Neural progenitor cell (in vitro differentiated cells): ENCODE measurements at regions not wholly inside any gene's neighbourhood (a gene's known extent, or its start where the extent isn't known, plus 50 kb on each side); places are given as distances from the start of the nearest gene placed in this dataset.

ENCODE experiments used
- DNase-seq: peaks from one replicate; pipeline ENCODE4 v3.0.0-alpha.2; 2016; ENCODE audit warnings: low spot score
- H2AFZ ChIP-seq: fragments of 200-600 bp; sonication (generic); replicated peaks from 2 replicates; pipeline ENCODE4 v1.6.1; 2016; ENCODE audit warnings: antibody characterized with exemption
- H3F3A ChIP-seq: fragments of 200-600 bp; sonication (generic); 2 replicates; pipeline ENCODE4 v1.6.1; 2016; ENCODE audit warnings: antibody characterized with exemption, low read depth
- H3K27ac ChIP-seq: fragments of 200-600 bp; sonication (generic); 2 replicates; pipeline ENCODE4 v1.5.1; 2016; ENCODE audit warnings: mild to moderate bottlenecking
- H3K27me3 ChIP-seq: fragments of 200-600 bp; sonication (generic); 2 replicates; pipeline ENCODE4 v1.6.1; 2016; ENCODE audit warnings: mild to moderate bottlenecking, moderate library complexity
- H3K36me3 ChIP-seq: fragments of 200-600 bp; sonication (generic); 2 replicates; pipeline ENCODE4 v1.5.1; 2016
- H3K4me1 ChIP-seq: fragments of 200-600 bp; sonication (generic); 2 replicates; pipeline ENCODE4 v1.6.1; 2016; ENCODE audit warnings: mixed run types
- H3K4me2 ChIP-seq: fragments of 200-600 bp; sonication (generic); 2 replicates; pipeline ENCODE4 v1.6.1; 2016
- H3K4me3 ChIP-seq: fragments of 200-600 bp; sonication (generic); 2 replicates; pipeline ENCODE4 v1.5.1; 2016
- H3K79me2 ChIP-seq: fragments of 200-600 bp; sonication (generic); 2 replicates; pipeline ENCODE4 v1.6.1; 2016; ENCODE audit warnings: low read depth
- H3K9ac ChIP-seq: fragments of 200-600 bp; sonication (generic); 2 replicates; pipeline ENCODE4 v1.6.1; 2016
- H3K9me3 ChIP-seq: fragments of 200-600 bp; sonication (generic); 2 replicates; pipeline ENCODE4 v1.5.1; 2016; ENCODE audit warnings: low read depth
- H4K20me1 ChIP-seq: fragments of 200-600 bp; sonication (generic); 2 replicates; pipeline ENCODE4 v1.6.1; 2016; ENCODE audit warnings: low read depth
- H3K27ac Mint-ChIP-seq: 3 replicates; pipeline ENCODE4 v1.8.0; 2021; ENCODE audit warnings: mixed read lengths
- H3K27me3 Mint-ChIP-seq: 2 replicates; pipeline ENCODE4 v1.8.0; 2022; ENCODE audit warnings: low read depth, mild to moderate bottlenecking, inconsistent platforms, moderate library complexity, mixed read lengths; ENCODE audit not compliant: insufficient read depth
- H3K36me3 Mint-ChIP-seq: 3 replicates; pipeline ENCODE4 v1.8.0; 2021; ENCODE audit warnings: mixed read lengths
- H3K4me1 Mint-ChIP-seq: 3 replicates; pipeline ENCODE4 v1.8.0; 2021; ENCODE audit warnings: mixed read lengths
- H3K4me3 Mint-ChIP-seq: 3 replicates; pipeline ENCODE4 v1.8.0; 2021; ENCODE audit warnings: mild to moderate bottlenecking, moderate library complexity, mixed read lengths
- H3K9me3 Mint-ChIP-seq: 3 replicates; pipeline ENCODE4 v1.8.0; 2020; ENCODE audit warnings: mixed read lengths
- EZH2 ChIP-seq: fragments of 200-600 bp; sonication (generic); IDR thresholded peaks from 2 replicates; pipeline ENCODE4 v1.6.1; 2017; ENCODE audit warnings: antibody characterized with exemption, mild to moderate bottlenecking, moderate library complexity
- EZH2phosphoT487 ChIP-seq: fragments of 200-600 bp; sonication (generic); IDR thresholded peaks from 2 replicates; pipeline ENCODE4 v1.6.1; 2017; ENCODE audit warnings: antibody characterized with exemption
- TF ChIP-seq, protein P1 (sequence below): fragments of 200-600 bp; sonication (generic); IDR thresholded peaks from 2 replicates; pipeline ENCODE4 v1.5.1; 2017; ENCODE audit warnings: antibody characterized with exemption, mild to moderate bottlenecking

DNA sequence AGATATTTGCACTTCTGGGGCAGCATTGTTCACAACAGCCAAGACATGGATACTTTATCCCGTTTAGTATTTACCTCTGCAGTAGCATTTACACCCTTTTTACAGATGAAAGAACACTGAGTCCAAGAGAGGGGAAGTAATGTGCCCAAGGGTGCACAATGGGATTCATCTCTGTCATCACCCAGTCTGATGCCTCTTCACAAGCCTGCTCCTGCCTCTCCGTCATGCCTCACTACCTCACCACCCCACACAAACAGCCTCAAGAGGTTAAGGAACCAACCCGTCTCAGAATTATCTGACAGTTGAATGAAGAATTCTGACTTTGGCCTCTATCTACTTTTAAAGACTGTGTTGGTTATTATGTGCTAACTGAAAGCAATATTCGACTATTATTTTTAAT lies 368.4 kb downstream of the ATP23 start:
- H3K36me3 ChIP-seq = no peaks in the 10 kb centered on the region
- Mint-ChIP-seq H3K4me1 (peaks cover 2% of the 10 kb centered on the region), H3K4me3 (no peak overlapping the region), H3K27me3 (peaks cover 4% of the 10 kb centered on the region), H3K9me3 (peaks cover 11% of the 10 kb centered on the region), H3K36me3 (peaks cover 3% of the 10 kb centered on the region), H3K27ac (no peak overlapping the region)
- no peaks in the 10 kb centered on the region for H3F3A ChIP-seq
- no peak overlapping the region for H3K27ac ChIP-seq
- H3K4me1 ChIP-seq = no peaks in the 10 kb centered on the region
- no peak overlapping the region for H3K4me3 ChIP-seq
- no peak overlapping the region for H3K4me2 ChIP-seq
- no peaks in the 10 kb centered on the region for H3K79me2 ChIP-seq
- no peak for DNase-seq
- TF ChIP-seq, protein P1, sequence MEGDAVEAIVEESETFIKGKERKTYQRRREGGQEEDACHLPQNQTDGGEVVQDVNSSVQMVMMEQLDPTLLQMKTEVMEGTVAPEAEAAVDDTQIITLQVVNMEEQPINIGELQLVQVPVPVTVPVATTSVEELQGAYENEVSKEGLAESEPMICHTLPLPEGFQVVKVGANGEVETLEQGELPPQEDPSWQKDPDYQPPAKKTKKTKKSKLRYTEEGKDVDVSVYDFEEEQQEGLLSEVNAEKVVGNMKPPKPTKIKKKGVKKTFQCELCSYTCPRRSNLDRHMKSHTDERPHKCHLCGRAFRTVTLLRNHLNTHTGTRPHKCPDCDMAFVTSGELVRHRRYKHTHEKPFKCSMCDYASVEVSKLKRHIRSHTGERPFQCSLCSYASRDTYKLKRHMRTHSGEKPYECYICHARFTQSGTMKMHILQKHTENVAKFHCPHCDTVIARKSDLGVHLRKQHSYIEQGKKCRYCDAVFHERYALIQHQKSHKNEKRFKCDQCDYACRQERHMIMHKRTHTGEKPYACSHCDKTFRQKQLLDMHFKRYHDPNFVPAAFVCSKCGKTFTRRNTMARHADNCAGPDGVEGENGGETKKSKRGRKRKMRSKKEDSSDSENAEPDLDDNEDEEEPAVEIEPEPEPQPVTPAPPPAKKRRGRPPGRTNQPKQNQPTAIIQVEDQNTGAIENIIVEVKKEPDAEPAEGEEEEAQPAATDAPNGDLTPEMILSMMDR = no peak
- TF ChIP-seq EZH2 (no peak), EZH2phosphoT487 (no peak)
- no peaks in the 10 kb centered on the region for H4K20me1 ChIP-seq
- no peaks in the 10 kb centered on the region for H3K9me3 ChIP-seq
- H2AFZ ChIP-seq = no peak overlapping the region
- H3K27me3 ChIP-seq = no peaks in the 10 kb centered on the region
- H3K9ac ChIP-seq = no peak overlapping the region

DNA sequence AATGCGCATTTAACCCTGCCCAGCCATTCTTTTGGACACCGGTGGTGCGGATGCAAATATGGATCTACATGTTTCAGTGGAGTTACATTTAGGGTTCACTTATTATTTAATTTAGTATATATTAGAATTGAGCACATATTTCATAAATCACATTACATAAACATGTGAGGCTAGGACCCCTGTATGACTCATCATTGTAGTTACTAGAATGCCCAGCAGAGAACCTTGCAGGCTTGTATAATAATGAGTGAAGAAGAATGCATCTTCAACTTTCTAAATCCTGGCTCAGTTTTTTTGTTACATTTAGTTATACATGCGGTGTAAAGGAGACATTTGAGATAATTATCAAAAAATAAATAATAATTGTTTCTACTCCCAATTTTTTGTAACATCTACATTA lies 369.0 kb downstream of the ATP23 start:
- H2AFZ ChIP-seq = no peak overlapping the region
- no peaks in the 10 kb centered on the region for H4K20me1 ChIP-seq
- H3K4me1 Mint-ChIP-seq = peaks cover 2% of the 10 kb centered on the region
- H3F3A ChIP-seq = no peaks in the 10 kb centered on the region
- H3K9ac ChIP-seq = no peak overlapping the region
- no peaks in the 10 kb centered on the region for H3K79me2 ChIP-seq
- peaks cover 3% of the 10 kb centered on the region for H3K36me3 Mint-ChIP-seq
- peaks cover 11% of the 10 kb centered on the region for H3K9me3 Mint-ChIP-seq
- H3K9me3 ChIP-seq = no peaks in the 10 kb centered on the region
- H3K4me3 ChIP-seq = no peak overlapping the region
- H3K4me2 ChIP-seq = no peak overlapping the region
- no peak for DNase-seq
- no peak overlapping the region for H3K27ac Mint-ChIP-seq
- H3K4me3 Mint-ChIP-seq = no peak overlapping the region
- no peak overlapping the region for H3K27ac ChIP-seq
- H3K4me1 ChIP-seq = no peaks in the 10 kb centered on the region
- TF ChIP-seq EZH2 = no peak
- peaks cover 4% of the 10 kb centered on the region for H3K27me3 Mint-ChIP-seq
- no peaks in the 10 kb centered on the region for H3K36me3 ChIP-seq
- no peaks in the 10 kb centered on the region for H3K27me3 ChIP-seq

DNA sequence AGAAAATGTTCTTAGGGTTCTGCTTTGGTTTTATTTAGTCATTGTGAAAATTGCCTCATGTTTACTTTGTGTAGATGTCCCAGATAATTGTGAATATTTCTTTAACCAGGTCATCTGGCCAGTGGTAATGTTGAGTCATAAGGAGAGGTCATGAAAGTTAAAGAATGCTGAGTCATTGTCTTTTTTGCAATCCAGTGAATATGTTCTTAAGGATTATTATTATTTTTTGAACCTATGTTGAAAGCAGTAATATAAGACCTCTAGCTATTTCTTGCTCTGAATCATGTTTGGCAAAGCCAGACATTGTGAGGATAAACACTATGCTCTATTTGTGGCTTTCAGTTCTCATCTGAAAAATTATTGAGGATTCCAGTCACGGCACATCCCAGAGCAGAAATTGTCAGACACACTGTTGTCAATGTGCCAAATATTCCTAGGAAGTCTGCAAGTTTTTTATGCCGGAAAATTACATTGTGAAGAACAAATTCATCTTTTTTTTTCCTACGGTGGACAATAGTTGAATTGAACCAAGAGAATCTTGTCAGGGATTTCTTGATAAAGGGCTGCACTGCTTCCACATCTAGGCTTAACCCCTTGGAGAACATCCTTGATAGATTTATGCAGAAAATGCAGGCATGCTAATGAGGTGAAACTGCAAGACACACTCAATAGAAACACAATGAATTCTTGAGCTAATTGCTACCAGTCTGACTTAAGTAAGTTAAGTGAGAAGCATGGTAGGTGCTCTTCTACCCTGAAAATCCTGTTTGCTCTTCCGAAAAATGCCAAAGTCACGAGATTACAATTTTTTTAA lies 369.6 kb downstream of the ATP23 start:
- Histone ChIP-seq H3K9ac (no peak overlapping the region), H3K4me2 (no peak overlapping the region), H3K27me3 (no peaks in the 10 kb centered on the region), H3F3A (no peaks in the 10 kb centered on the region), H3K36me3 (no peaks in the 10 kb centered on the region), H3K9me3 (no peaks in the 10 kb centered on the region), H3K79me2 (no peaks in the 10 kb centered on the region), H3K4me1 (no peaks in the 10 kb centered on the region), H3K4me3 (no peak overlapping the region), H3K27ac (no peak overlapping the region), H2AFZ (no peak overlapping the region), H4K20me1 (no peaks in the 10 kb centered on the region)
- Mint-ChIP-seq H3K27me3 (peaks cover 4% of the 10 kb centered on the region), H3K36me3 (peaks cover 3% of the 10 kb centered on the region), H3K9me3 (peaks cover 9% of the 10 kb centered on the region), H3K27ac (no peak overlapping the region), H3K4me1 (peaks cover 2% of the 10 kb centered on the region), H3K4me3 (no peak overlapping the region)
- no peak for DNase-seq
- TF ChIP-seq, protein P1 = no peak
- TF ChIP-seq EZH2 = no peak
- no peak for TF ChIP-seq EZH2phosphoT487
